GM19035 (cell line): ENCODE measurements at regions not wholly inside any gene's neighbourhood (a gene's known extent, or its start where the extent isn't known, plus 50 kb on each side); places are given as distances from the start of the nearest gene placed in this dataset.

Experiments used
- ATAC-seq: cut with Tn5 transposase; IDR thresholded peaks from one replicate; pipeline ENCODE4 v1.9.1; 2021; ENCODE audit not compliant: unreplicated experiment

DNA sequence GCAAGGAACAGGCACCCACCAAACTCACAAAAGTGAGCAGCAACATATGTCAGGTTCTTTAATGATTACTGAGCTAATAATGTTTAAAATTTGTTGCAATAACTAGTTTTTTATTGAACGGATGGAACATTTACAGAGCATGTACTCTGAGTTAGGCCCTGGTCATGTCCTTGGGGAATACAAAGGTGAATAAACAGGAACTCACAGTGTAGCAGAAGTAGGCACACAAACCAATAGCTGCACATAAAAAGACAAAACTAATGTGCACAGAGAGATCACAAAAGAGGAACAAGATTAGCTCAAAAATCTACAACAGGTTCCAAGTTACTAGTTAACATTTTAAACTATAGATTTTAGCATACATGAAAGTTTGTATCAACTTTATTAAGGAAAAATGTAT is 505.3 kb upstream of the PPP2R3A start:
- no peak for ATAC-seq

DNA sequence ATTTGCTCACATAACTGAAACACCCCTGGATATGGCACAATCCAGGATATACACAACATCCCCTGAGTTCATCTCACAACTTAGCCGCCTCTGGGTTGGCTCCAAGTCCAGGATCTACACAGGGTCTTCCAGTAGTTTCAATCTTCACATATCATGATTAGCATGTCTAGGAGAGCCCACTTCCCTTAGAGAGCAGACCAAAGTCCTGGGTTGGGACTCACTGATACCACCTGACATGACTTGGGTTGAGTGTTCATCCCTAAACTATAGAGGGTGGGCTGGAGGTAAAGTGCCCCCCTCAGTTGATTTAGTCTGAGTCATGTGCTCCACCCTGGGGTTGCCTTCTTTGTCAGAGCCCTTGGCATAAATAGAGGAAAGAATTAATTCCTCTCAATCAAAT is 493.6 kb upstream of the PPP2R3A start:
- ATAC-seq, result no peak

DNA sequence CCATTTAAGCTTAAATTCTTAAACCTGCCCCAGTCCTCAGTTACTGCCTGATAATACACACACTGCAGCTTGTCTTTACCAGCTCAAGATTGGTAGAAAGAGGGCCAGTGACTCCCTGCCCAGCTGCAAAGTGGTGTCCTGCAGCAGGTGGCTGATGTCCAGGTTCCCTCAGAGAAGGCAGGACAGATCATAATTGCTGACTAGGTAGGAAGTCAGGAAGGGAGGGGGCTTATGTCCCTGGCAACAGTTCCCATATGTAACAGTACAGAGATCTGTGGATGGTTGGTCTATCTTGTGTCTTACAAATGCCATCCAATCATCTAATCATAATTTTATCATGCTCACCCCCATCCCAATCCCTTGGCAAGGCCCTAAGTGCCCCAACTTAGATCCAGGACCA is 492.1 kb upstream of the PPP2R3A start:
- no peak for ATAC-seq

DNA sequence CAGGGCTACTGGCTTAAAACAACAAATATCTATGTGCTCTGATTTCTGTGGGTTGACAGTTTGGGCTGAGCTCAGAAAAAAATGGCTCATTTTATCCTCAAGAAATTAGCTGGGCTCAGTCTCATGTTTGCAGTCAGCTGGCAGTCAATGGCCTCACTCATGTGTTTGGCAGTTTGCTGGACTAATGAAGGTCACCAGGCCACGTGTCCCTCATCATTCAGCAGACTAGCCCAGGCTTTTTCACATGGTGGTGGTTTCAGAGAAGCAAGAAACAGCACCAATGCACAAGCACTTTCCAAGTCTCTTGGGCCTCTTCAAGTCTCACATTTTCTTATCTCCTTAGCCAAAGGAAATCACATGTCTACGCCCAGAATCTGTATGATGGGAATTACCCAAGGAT is 478.3 kb upstream of the PPP2R3A start:
- no peak for ATAC-seq

DNA sequence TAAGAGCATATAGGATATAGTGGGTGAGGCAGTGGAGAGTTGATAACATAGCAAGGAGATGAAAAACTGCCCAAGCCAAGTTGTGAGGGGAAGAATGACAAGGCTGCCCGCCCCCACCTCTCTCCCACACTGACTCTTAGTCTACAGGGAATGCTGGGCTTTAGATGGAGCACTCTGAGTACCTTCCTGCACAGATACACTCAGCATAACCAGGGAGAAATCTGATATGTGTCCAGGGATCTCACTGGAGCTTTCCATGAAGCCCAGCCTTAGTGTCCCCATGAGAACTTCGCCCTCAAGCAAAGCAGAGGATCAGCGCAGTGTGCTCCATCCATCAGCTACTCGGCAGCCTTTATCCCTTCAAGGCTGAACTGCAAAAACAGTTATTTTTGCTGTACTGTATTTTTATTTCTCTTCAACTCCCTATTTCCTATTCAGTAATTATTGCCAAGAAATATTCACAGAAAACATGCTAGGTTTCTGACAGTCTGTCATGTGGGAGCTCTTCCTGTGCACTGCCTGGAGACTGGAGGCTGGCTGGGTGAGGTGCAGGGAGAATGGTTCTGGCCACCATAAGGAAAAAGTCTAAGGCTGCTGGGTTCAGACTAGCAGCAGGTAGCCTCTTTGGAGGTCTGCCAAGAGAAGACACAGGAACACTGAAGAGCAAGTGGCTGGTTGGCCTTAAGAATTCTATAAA is 475.2 kb upstream of the PPP2R3A start:
- no peak for ATAC-seq

DNA sequence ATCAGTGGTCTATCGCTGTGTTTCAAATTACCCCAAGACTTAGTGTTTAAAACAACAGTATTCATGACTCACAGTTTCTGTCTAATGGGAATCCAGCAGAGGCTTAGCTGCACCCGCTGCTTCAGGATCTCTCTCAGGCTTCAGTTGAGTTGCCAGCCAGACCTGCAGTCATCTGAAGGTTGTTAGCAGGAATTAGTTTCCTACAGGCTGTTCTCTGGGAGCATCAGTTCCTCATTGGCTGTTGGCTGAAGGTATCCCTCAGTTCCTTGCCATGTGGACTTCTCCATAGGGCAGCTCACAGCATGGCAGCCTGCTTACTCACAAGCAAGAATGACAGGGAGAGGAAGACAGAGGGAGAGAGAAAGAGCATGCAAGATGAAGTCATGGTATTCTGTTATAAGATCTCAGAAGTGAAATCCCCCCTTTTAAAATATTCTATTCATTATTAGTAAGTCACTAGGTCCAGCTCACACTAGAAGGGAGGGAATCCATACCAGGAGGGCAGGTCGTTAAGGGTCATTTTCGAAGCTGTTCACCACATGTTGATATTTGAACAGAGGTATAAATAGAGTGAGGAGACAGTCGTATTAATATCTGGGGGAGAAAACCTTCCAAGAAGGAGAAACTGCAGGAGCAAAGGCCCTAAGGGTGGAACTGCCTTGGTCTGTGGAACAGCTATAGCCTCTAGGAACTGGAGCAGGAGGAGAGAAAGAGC is 473.9 kb upstream of the PPP2R3A start:
- ATAC-seq, result no peak

DNA sequence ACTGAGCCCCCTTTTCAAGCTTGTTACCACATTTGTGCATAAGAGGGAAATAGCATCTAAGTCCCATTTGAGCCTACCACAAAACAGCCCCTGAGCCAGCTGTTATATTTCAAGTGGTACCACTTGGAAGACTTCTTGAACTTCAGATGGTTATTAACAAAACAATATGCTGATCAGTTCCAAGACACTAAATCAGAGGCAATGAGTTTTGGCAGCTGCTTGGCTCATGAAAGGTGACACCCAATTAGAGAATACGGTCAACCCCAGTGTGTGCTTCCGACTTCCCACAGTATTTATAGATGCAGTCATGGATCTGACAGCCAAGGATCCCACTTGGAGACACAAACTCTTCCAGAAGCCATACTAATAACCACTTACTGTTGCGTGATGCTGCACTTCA is 469.6 kb upstream of the PPP2R3A start:
- ATAC-seq, result no peak

DNA sequence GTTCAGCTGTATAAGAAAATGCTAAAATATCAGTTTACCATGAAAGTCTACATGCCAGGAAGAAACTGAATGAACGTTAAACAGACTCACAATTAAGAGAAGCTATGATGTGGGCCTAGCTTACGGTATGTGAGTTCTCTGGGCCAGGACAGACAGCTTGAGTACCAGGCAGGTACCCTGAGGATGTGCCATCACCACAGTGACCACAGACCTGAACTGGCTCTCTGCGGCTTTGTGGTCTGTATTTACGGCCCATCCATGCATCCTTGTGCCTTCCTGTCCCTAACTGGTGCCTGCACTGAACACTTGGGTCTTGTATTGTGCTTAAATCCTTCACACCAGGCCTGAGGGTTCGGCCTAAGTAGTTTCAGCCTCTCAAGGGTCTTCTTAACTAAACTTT is 467.5 kb upstream of the PPP2R3A start:
- no peak for ATAC-seq

DNA sequence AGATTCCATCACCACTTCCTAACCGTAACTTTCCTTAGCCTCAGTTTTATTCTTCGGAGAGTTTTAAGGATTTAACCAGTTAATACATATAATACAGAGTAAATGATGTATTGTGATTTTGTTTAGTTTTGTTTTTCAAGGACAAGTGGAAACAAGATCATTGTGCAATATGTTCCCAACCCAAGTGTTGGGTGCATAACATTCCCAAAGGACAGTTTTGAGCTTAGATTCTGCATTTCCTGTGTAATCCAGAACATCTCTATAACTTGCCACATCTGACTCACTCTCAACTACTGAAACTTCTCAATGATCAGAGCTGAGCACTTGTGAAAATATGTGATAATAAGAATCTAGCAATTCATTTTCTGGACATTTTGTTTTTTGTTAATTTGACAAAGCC is 466.1 kb upstream of the PPP2R3A start:
- ATAC-seq, result no peak

DNA sequence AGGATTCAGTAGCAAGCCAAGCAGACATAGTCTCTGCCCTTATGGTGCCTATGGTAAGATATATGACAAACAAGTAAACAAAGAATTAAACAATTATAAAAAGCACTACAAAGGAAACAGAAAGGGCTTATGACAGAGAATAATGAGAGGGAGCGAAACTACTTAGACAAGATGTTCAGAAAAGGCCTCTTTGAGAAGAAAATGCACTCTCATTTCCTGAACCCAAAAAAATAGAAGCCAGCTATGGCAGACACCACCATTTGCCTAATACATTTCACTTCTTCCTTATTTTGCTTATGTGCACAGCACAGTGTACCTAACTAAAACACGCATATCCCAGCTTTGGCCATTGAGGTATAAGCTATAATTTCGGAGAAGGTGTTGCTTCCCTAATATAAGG is 465.5 kb upstream of the PPP2R3A start:
- no peak for ATAC-seq

DNA sequence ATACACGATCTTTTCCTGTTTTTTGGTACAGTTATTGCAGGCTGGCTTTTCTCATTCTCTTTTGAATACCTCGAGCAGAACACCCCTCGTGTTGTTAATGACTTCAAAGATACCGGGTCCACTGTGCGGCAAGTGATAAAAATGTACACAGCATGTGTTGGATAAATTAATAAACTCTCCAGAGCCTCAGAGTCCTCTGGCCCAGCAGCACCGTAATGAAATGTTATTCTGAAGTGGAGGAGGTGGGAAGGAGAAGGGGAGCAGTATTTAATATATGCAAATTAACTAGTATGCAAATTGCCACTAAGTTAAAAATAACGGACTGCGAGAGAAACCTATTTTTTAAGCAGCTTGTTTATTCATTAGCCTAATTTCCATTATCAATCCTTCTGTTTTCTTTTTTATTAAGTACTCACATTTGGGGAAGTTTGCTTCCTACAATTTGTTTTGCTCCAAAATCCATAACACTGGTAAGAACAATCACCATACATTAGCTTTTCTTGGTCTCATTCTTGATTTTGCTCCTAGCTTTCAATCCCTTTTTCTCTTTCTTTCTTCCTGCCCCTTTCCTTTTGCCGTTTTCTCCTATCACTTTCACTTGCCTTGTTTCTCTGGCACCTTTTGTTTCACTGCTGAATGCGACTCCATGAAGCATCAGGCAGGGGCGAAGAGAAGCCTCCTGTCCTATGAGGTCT is 462.3 kb upstream of the PPP2R3A start:
- ATAC-seq, result no peak

DNA sequence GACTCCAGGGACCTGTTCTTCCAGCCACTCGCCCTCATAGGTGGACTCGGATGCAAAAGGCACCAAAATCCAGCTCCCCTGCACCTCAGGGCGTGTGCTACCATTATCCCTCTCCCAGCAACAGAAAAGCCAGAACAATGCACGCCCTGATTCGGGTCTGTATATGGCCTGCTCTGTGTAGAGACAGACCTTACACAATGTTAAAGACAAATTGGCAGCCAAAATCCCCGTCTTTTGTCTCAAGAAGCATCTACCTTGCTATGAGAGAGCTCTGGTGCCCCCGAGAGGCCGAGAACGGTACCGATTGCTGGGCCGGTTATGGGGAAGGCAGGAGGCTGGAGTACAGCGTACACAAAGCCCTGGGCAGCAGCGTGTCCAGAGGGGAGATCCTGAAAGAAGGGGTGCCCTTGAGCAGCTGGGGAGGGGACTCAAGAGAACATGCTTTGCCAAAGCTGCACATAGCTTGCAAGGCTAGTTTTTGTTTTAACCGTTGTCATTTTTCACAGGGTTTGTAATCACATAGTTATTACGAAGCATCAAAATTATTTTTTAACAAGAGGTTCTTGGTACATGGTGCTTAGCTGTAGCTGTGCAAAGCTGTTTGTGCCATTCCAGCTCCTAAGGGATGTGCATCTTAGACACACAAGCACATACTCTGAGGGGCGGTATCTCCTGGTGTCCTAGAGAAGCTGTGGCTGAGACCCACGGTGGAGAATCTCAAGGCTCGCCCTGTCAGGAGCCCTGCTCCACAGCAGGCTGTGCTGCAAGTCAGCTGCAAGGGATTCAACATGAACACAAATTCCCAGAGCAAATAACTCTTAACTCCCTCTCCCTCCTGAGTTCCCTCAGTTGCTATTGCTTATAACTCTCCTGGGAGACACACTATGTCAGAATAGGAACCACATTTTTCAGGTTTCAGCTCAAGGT is 461.5 kb upstream of the PPP2R3A start:
- no peak for ATAC-seq

DNA sequence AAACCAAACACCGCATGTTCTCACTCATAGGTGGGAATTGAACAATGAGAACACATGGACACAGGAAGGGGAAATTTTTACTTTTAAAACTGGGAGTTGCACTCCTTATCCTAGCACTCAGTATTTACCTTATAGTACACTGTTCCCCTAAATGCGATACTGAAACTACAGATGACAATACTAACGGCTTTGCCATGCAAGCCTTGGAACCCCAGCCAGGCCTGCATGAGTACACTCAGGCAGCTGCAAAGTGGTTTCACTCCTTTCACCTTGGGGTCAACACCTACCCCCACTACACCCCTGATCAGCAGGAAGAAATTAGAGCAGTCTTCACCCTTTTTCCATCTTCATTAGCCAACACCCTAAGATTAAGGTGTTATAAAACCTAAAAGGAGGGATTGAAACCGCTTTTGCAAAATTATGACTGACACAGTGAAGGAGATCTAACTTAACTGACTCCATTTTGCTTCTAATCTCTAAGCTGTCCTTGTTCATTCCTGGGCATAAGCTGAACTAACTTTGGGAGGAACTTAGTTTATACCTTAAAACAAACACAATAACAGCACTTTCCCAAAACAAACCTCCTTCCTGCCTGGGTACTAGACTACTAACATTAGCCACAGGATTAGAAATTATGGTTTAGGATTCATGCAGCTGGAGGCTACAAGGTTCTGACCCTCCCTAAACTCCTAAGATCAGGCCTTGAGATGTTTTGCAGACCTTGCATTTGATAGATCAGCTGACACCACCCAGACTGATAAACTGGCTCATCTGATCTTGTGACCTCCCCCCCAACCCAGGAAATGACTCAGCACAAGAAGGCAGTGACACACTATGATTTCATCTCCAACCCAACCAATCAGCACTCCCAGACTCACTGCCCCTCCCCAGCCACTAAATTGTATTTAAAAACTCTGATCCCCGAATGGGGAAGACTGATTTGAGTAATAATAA is 452.1 kb upstream of the PPP2R3A start:
- ATAC-seq, result no peak

DNA sequence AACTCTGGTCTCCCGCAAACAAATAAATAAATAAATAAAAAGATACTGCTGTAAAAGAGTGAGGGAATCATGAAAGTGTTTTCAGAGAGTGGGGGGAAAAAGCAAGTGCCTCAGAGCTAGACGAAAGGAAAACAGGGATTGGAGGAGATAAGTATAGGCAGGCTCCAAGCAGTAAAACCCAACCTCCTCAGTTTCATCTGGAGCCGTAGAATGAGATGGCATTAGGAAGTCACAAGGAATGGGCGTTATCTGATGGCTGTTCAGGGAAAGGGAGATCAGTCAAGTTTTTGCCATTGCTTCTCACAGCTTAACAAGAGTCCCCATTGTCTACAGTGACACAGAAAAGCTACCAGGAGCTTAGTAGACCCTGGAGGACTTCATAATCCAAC is 451.5 kb upstream of the PPP2R3A start:
- no peak for ATAC-seq

DNA sequence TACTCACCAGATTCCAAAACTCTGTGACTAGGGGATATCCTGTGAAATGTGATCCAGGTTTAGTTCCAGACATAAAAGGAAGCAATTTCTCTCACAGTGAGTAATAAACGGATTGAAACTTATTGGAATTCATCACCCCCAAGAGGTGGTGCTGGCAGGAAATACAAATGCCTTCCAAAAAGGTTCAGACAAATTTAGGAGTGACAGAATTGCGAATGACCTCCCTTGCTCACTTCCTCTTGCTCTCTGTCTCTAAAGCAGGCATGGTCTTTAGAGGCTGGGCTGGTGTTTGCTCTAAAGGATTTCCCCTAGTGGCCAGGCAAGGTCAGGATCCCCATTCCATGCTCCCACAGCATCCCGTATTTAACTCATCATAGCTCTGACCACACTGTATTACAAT is 449.4 kb upstream of the PPP2R3A start:
- ATAC-seq, result no peak

DNA sequence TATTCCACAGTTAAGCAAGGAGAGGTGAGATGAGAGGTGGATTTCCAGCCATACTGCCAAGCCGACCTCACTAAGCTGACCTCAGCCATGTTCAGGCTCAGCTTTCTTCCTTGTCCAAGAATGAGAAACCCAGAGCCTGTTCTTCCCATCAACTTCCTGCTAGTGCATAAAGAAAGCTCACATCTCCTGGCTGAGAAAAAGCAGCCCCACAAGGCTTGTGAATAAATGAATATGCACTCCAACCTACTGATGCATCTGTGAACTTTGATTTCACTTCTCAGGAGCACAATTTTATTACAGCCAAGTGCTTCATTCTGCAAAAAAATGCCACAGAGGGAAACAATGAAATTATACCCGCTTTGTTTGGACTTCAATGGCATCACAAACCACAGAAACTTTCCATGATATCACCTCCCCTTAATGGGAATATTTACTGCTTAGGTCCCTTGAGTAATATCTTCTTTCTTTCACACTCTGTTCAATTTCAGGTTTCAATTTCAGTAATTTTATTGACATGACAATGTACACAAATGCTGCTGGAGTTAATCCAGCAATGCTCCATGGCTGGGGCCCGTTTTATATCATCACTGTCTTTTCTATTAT is 437.0 kb upstream of the PPP2R3A start:
- ATAC-seq, result no peak

DNA sequence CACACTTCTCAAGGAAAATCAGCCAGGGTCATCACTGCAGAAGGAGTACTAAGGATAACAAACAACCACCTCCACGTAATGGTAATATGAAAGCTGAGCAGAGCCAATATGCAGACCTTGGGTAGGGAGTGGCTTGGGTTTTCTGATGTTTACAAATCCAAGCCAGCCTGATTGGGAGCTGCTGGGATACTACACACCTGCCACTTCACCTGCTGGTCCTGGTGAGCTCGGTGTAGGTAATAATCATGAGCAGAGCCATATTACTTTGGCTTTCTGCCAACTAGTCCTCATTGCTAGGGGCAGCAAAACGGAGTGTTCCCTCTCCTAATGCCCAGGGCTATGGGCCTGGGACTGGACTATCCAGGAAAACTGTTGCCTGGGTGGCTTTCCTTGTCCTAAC is 433.5 kb upstream of the PPP2R3A start:
- no peak for ATAC-seq

DNA sequence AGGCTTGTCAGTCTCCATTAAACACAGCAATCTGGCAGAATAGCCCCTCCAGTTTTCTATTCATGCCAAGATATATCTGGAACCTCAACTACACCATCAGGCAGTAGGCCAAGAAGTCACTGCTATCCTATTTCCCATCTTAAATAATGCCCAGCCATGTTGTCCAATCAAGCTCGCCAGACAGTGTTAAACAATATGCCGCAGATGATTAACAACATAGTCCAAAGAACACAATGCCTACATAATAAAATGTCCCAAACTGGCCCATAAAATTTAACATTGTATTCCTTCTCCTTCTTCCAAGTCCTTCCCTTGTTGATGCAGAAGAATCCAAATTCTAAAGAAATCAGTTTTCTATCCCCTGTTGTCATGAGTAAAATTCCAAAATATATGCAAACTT is 427.4 kb upstream of the PPP2R3A start:
- ATAC-seq, result no peak

DNA sequence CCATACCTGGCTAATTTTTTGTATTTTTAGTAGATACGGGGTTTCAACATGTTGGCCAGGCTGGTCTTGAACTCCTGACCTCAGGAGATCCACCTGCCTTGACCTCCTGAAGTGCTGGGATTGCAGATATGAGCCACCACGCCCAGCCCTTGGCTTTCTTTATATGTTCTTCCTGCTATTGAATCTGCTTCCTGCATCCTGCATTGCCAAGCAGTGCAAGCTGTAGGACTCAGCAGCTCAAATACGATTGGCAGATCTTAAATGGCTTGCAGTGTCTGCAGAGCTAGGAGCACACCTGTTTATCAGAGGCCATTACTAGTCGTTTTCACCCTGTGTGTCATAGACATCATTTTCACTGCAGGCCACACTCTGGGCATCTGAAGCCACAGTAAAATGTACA is 426.2 kb upstream of the PPP2R3A start:
- no peak for ATAC-seq

DNA sequence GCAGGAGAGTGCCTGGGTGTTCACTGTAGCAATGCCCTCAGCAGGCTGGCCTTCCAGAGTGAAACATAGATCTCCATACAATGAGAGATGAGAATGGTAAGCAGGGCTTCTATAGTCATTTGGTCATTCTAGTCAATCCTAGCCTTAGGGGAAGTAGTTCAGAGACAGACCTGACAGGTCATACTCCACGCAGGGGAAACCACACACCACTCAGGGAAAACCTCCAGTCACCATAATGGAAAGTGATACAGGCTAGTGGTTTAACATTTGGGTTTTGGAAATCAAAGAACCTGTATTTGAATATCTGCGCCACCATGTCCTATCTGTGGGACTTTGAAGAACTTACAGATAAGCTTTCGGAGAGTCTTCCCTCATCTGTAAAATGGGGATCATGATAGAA is 425.7 kb upstream of the PPP2R3A start:
- no peak for ATAC-seq
